Naive thymus-derived CD4-positive, alpha-beta T cell (primary cell): ENCODE measurements at regions not wholly inside any gene's neighbourhood (a gene's known extent, or its start where the extent isn't known, plus 50 kb on each side); places are given as distances from the start of the nearest gene placed in this dataset.

Experiments
- ATAC-seq: fragments of 150-1000 bp; cut with Tn5 transposase; 2 replicates; pipeline ENCODE4 v1.10.0; 2021; ENCODE audit warnings: mild to moderate bottlenecking, moderate library complexity
- CTCF ChIA-PET: fragments of 350-600 bp; sonication (Branson Sonifier 250); formaldehyde crosslinking; loops from one replicate; lab custom pipeline; 2021; ENCODE audit warnings: antibody characterized with exemption; lab: Charles Lee
- POLR2A ChIA-PET: fragments of 350-600 bp; sonication (Branson Sonifier 250); formaldehyde crosslinking; loops from one replicate; lab custom pipeline; 2021; ENCODE audit warnings: antibody characterized with exemption, inconsistent platforms; lab: Charles Lee
- DNase-seq, 9 donors: peaks; one replicate each; pipeline versions ENCODE4 v3.0.0 to v3.0.0-alpha.2; 2020 to 2022; ENCODE audit warnings: mixed read lengths in 1 of 9
- H3K27ac ChIP-seq: one replicate; pipeline ENCODE4 v1.7.0; 2013; ENCODE audit warnings: mild to moderate bottlenecking, low read depth, low read length, moderate library complexity
- H3K27me3 ChIP-seq, 2 donors: one replicate each; pipeline ENCODE4 v1.7.0; 2013; ENCODE audit warnings: low read length in 2 of 2, mild to moderate bottlenecking in 2 of 2, moderate library complexity in 2 of 2; ENCODE audit not compliant: control insufficient read depth in 2 of 2, insufficient read depth in 2 of 2
- H3K36me3 ChIP-seq, 3 experiments: 1 replicate in 2 of 3; 2 replicates in 1 of 3; pipeline ENCODE4 v1.7.0; 2013; ENCODE audit warnings: low read length in 3 of 3, mild to moderate bottlenecking in 3 of 3, moderate library complexity in 1 of 3; ENCODE audit not compliant: insufficient read depth in 3 of 3, control insufficient read depth in 2 of 3
- H3K4me1 ChIP-seq, 2 donors: one replicate each; pipeline ENCODE4 v1.7.0; 2013; ENCODE audit warnings: low read length in 2 of 2, mild to moderate bottlenecking in 2 of 2, moderate library complexity in 1 of 2; ENCODE audit not compliant: control insufficient read depth in 2 of 2, insufficient read depth in 2 of 2
- H3K4me3 ChIP-seq: 2 replicates; pipeline ENCODE4 v1.7.0; 2013; ENCODE audit warnings: mild to moderate bottlenecking, low read length
- H3K9me3 ChIP-seq, 3 experiments: 1 replicate in 2 of 3; 2 replicates in 1 of 3; pipeline ENCODE4 v1.7.0; 2013; ENCODE audit warnings: low read length in 3 of 3; ENCODE audit not compliant: control insufficient read depth in 2 of 3
- H3K27ac Mint-ChIP-seq, 9 donors: one replicate each; pipeline ENCODE4 v1.8.0; 2020 to 2022; ENCODE audit warnings: mixed read lengths in 9 of 9, mild to moderate bottlenecking in 8 of 9, moderate library complexity in 5 of 9, inconsistent platforms in 2 of 9
- H3K27me3 Mint-ChIP-seq, 5 donors: one replicate each; pipeline ENCODE4 v1.8.0; 2021 to 2022; ENCODE audit warnings: mixed read lengths in 5 of 5, mild to moderate bottlenecking in 1 of 5
- H3K36me3 Mint-ChIP-seq, 5 donors: one replicate each; pipeline ENCODE4 v1.8.0; 2020 to 2022; ENCODE audit warnings: mixed read lengths in 5 of 5, mild to moderate bottlenecking in 3 of 5, inconsistent platforms in 1 of 5
- H3K4me1 Mint-ChIP-seq, 7 donors: one replicate each; pipeline ENCODE4 v1.8.0; 2020 to 2022; ENCODE audit warnings: mixed read lengths in 7 of 7, mild to moderate bottlenecking in 3 of 7, inconsistent platforms in 1 of 7
- H3K4me3 Mint-ChIP-seq, 10 donors: one replicate each; pipeline ENCODE4 v1.8.0; 2020 to 2022; ENCODE audit warnings: mild to moderate bottlenecking in 10 of 10, mixed read lengths in 10 of 10, moderate library complexity in 6 of 10, inconsistent platforms in 2 of 10
- H3K9me3 Mint-ChIP-seq, 11 donors: one replicate each; pipeline ENCODE4 v1.8.0; 2020 to 2022; ENCODE audit warnings: mixed read lengths in 11 of 11, mild to moderate bottlenecking in 4 of 11, inconsistent platforms in 1 of 11, moderate library complexity in 1 of 11
- intact Hi-C, 2 donors: fragments of 100-400 bp; cut with micrococcal nuclease; formaldehyde crosslinking; loops; one replicate each; pipeline ENCODE4 v1.15.1; 2023

- CTCF ChIA-PET: no interaction called here
- Histone ChIP-seq H3K36me3 (no peaks in the 10 kb centered on the region), H3K27me3 (no peaks in the 10 kb centered on the region), H3K4me1 (no peaks in the 10 kb centered on the region), H3K4me3 (no peak overlapping the region), H3K27ac (no peak overlapping the region), H3K9me3 (no peaks in the 10 kb centered on the region)
- ATAC-seq: no peak
- intact Hi-C loops: no loop called here
- Mint-ChIP-seq H3K36me3 (peaks cover 0 to 2% (median 0%) of the 10 kb centered on the region in 5 donors), H3K27ac (no peak overlapping the region), H3K9me3 (no peaks in the 10 kb centered on the region), H3K27me3 (peaks cover 0 to 11% (median 8%) of the 10 kb centered on the region in 5 donors), H3K4me3 (no peak overlapping the region), H3K4me1 (peaks cover 0 to 12% (median 7%) of the 10 kb centered on the region in 7 donors)
- POLR2A ChIA-PET: no interaction called here
- no peak for DNase-seq
These were observed 166.8 kb downstream of the NNT start for GRCh38 chr5:43769571-43770355.
